ENCODE measurements at regions not wholly inside any gene's neighbourhood (a gene's known extent, or its start where the extent isn't known, plus 50 kb on each side); places are given as distances from the start of the nearest gene placed in this dataset.
"Not testable (repeated sequence)": the region's sequence is repeated elsewhere in the genome, so short reads cannot be mapped to it uniquely, and the experiment has no call there.

DNA sequence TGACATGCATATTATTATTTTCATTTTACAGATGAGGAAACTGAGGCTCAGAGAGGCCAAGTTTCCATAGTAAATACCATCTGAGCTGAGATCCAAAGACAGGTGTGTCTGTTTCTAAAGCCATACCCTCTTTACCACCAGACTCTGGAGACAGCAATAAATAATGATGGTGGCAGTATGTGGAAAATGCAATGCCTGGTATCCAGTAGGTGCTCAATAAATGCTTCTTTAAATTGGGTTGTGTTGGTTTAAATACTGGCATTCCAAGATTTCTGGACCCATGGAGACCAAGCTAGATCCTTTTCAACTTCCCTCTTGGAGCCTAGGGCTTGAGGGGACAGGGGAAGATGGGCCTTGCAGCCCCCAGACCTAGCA, 221.3 kb upstream of the MSX2 start:
- Histone ChIP-seq H3K36me3 (replicated peaks) (no peaks in the 10 kb centered on the region), H3K27me3 (ENCODE audit: low read depth) (no peaks in the 10 kb centered on the region), H3K4me1 (no peaks in the 10 kb centered on the region), H3K4me3 (no peak overlapping the region), H3K9me3 (no peaks in the 10 kb centered on the region; the same call in 1 of the 2 replicates)
- in situ Hi-C loops (cut with MboI; ENCODE audit: low sequenced_read_pairs): no loop called here
- no peak for DNase-seq (ENCODE audit: low spot score in 2 of 2)

DNA sequence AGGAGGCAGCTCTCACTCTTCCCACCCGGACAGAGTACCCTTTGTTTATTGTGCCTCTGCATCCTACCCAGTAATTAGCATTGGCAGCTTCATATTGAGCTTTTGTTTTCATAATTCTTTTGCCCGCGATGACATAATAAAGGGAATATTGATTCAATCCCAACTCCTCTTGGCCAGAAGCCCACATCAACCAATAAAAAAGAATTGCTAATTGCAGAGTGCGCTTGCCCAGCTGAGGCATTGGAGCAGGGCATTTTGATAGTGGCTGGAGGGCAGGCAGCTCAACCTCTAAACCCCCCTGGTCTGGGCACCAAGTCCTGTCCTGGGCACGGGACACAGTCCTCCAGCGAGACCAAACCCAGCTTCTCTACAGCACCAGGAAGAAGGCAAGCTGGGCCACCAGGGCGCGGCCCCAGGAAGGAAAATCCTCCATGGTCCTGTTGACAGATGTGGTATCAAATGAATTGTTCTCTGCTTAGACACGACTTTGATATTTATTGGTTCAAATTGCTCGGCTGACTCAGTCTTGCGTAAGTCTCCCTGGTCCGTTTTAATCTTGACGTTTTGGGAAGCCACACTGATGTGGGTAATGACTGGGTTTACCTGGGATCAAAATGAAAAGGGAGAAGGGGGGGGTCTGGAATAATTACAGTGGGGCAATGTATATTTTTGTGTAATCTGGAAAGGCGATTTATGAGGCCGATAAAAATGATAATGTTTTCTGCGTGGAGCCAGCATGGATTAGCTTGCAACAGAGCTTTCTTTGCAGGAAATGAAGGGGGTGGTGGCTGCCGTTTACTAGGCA, 220.7 kb upstream of the MSX2 start:
- in situ Hi-C loops (cut with MboI; ENCODE audit: low sequenced_read_pairs): no loop called here
- no peak overlapping the region for H3K4me3 ChIP-seq
- no peaks in the 10 kb centered on the region; the same call in 1 of the 2 replicates for H3K9me3 ChIP-seq

DNA sequence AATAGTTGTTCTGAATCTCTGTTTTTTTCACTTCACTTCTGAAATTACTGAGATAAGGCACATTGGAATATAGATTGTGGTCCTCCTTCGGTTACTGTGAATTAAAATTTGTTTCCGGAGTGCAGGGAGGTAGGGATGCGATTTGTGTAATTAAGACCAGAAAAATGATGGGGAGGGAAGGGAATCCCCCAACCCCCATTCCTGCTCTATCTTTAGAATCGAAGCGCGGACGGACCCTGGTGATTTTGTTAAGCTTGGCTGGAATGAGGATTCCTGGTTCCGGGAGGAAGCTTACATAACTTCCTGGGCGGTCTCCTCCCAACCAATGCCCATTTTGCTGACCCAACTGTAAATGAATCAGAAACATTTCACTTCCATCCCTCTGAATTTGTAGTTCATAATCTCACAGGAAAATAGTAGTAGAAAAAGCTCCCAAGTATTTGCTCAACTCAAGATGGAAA, 220.1 kb upstream of the MSX2 start:
- H3K27me3 ChIP-seq (ENCODE audit: low read depth): no peaks in the 10 kb centered on the region
- no peaks in the 10 kb centered on the region; the same call in 1 of the 2 replicates for H3K9me3 ChIP-seq
- H3K36me3 ChIP-seq (replicated peaks): no peaks in the 10 kb centered on the region
- no peak for DNase-seq (ENCODE audit: low spot score in 2 of 2)
- H3K4me1 ChIP-seq: no peaks in the 10 kb centered on the region
- in situ Hi-C loops (cut with MboI; ENCODE audit: low sequenced_read_pairs): no loop called here
- no peak overlapping the region for H3K4me3 ChIP-seq

More for the DNA sequence above, 220.7 kb upstream of the MSX2 start:
- H3K4me1 ChIP-seq: no peaks in the 10 kb centered on the region
- no peaks in the 10 kb centered on the region for H3K27me3 ChIP-seq (ENCODE audit: low read depth)
- H3K36me3 ChIP-seq (replicated peaks): no peaks in the 10 kb centered on the region
- DNase-seq (ENCODE audit: low spot score in 2 of 2): no peak

DNA sequence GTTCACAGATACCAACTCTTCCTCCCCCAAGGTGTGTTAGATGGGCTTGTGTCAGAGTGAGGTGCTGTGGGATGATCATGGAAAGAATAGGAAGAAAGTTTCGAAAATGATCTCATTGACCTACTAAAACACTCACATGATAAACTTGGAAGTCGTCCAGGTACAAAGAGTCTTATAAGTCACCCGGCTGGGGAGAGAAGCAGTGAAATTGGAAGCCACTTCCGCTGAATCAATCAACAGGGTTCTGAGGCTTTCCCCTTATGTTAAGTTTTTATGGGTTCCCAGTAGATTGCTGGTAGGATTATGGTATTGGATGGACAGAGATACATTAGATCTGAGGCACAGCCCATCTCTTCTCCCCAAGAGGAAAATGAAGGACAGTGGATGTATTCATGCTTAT, 218.8 kb upstream of the MSX2 start:
- DNase-seq (ENCODE audit: low spot score in 2 of 2): no peak
- H3K9me3 ChIP-seq: no peaks in the 10 kb centered on the region; the same call in 1 of the 2 replicates
- no peak overlapping the region for H3K4me3 ChIP-seq
- H3K4me1 ChIP-seq: no peaks in the 10 kb centered on the region
- no peaks in the 10 kb centered on the region for H3K27me3 ChIP-seq (ENCODE audit: low read depth)
- in situ Hi-C loops (cut with MboI; ENCODE audit: low sequenced_read_pairs): no loop called here
- no peaks in the 10 kb centered on the region for H3K36me3 ChIP-seq (replicated peaks)

DNA sequence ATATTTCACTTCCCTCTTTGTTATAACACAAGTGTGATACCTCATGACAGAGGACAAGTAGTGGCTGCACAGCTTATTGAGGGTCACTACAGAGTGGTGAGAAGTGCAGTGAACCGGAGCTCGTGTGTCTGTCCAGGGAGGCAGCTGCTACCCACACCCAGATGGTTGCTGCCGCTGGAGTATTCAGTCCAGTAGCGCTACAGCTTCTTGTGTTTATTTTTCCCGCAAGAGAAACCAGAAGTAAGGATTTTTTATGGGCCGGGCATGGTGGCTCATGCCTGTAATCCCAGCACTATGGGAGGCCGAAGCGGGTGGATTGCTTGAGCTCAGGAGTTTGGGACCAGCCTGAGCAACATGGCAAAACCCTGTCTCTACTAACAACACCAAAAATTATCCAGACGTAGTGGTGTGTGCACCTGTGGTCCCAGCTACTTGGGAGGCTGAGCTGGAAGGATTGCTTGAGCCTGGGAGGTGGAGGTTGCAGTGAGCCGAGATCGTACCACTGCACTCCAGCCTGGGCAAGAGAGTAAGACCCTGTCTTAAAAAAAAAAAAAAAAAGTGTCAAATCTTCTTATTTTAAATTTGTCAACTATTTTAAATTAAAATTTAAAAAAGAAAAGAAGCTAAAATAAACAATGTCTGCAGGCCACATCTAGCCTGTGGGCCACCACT, 213.5 kb upstream of the MSX2 start:
- H3K9me3 ChIP-seq; in situ Hi-C loops (cut with MboI; ENCODE audit: low sequenced_read_pairs); H3K4me3 ChIP-seq; H3K27me3 ChIP-seq (ENCODE audit: low read depth); DNase-seq (ENCODE audit: low spot score in 2 of 2); H3K36me3 ChIP-seq (replicated peaks); H3K4me1 ChIP-seq: not testable (repeated sequence)

DNA sequence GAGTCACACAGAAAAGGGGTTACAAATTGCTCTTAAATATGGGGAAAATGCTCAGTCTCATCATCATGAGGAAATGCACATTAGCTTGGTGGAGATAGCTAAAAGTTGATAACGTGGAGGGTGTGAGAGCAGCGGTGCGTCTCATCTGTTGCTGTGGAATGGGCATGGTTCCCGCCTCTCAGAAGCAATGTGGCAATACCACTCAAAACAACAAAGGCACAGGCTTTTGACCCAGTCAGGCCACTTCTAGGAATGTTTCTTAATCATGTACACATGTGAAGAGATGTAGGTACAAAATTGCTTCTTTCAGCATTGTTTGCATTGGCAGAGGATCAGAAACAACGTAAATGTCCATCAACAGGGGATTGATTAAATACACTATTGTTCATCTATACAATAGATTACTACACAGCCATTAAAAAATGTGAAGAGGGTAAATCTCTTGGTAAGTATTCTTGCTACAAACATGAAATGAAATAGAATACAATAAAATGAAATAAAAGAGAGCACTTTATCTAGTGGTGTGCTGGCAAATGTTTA, 212.6 kb upstream of the MSX2 start:
- in situ Hi-C loops (cut with MboI; ENCODE audit: low sequenced_read_pairs): no loop called here
- H3K36me3 ChIP-seq (replicated peaks): no peaks in the 10 kb centered on the region
- H3K4me3 ChIP-seq: no peak overlapping the region
- peak in 1 of 2 experiments; percentile 6 for DNase-seq (ENCODE audit: low spot score in 2 of 2)
- no peaks in the 10 kb centered on the region for H3K9me3 ChIP-seq
- no peaks in the 10 kb centered on the region for H3K27me3 ChIP-seq (ENCODE audit: low read depth)
- H3K4me1 ChIP-seq: no peaks in the 10 kb centered on the region

DNA sequence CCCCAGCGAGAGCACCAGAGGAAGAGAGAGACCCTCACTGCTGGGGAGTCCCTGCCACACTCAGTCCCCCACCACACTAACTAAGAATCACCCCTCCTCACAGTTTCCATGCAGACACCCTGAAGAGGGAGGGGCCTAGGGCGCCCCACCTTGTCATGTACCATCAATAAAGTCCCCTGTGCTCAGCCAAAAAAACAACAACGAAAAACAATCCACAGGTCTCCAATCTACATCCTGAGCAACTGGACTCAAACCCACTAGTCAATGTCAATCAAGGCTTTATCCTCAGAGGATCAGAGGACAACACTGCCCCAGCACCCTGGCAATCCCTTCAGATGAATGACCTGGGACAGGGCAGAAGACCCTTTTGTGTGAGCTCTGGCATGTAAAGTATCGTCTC, 210.1 kb upstream of the MSX2 start:
- no peaks in the 10 kb centered on the region for H3K36me3 ChIP-seq (replicated peaks)
- in situ Hi-C loops (cut with MboI; ENCODE audit: low sequenced_read_pairs): no loop called here
- H3K4me1 ChIP-seq: no peaks in the 10 kb centered on the region
- H3K27me3 ChIP-seq (ENCODE audit: low read depth): no peaks in the 10 kb centered on the region
- no peaks in the 10 kb centered on the region for H3K9me3 ChIP-seq
- no peak overlapping the region for H3K4me3 ChIP-seq
- no peak for DNase-seq (ENCODE audit: low spot score in 2 of 2)

DNA sequence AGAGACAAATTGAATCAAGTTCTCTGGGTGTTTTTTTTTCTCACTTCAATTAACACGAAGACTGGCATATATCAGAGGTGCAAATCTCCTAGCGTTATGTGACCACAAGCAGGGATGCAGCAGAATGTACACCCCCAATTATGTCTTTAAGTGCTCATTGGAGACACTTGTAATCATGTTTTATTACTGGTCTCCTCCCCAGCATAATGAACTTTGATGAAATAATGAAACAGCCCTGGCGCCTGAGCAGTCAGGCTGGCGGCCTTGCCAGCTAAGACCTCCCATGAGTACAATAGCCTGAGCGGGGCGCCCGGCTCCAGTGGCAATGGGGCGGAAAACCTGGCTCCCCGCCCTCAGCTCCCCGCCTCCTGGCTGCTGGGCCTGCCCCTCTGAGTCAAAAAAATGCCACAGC, 209.4 kb upstream of the MSX2 start:
- in situ Hi-C loops (cut with MboI; ENCODE audit: low sequenced_read_pairs): no loop called here
- no peaks in the 10 kb centered on the region for H3K9me3 ChIP-seq
- H3K36me3 ChIP-seq (replicated peaks): no peaks in the 10 kb centered on the region
- no peaks in the 10 kb centered on the region for H3K27me3 ChIP-seq (ENCODE audit: low read depth)
- H3K4me1 ChIP-seq: no peaks in the 10 kb centered on the region
- no peak for DNase-seq (ENCODE audit: low spot score in 2 of 2)
- H3K4me3 ChIP-seq: no peak overlapping the region

DNA sequence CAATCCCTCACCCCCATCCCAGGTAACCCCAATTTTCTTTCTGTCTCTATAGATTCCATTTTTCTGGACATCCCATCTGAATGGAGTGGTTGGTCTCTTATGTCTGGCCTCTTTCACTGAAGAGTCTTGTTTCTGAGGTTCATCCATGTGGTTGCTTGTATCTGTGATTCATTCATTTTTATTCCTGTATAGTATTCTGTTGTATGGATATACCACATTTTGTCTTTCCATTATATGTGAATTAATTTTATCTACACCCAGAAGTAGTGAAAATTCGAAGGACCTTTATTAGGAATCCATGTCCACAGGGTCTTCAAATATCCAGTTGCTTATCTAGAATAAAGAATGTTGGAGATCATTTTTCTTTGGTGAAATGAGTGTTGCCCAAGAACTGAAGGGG, 207.6 kb upstream of the MSX2 start:
- no peak for DNase-seq (ENCODE audit: low spot score in 2 of 2)
- H3K27me3 ChIP-seq (ENCODE audit: low read depth): no peaks in the 10 kb centered on the region
- no peaks in the 10 kb centered on the region for H3K36me3 ChIP-seq (replicated peaks)
- in situ Hi-C loops (cut with MboI; ENCODE audit: low sequenced_read_pairs): no loop called here
- no peaks in the 10 kb centered on the region for H3K9me3 ChIP-seq
- H3K4me3 ChIP-seq: no peak overlapping the region
- H3K4me1 ChIP-seq: no peaks in the 10 kb centered on the region

DNA sequence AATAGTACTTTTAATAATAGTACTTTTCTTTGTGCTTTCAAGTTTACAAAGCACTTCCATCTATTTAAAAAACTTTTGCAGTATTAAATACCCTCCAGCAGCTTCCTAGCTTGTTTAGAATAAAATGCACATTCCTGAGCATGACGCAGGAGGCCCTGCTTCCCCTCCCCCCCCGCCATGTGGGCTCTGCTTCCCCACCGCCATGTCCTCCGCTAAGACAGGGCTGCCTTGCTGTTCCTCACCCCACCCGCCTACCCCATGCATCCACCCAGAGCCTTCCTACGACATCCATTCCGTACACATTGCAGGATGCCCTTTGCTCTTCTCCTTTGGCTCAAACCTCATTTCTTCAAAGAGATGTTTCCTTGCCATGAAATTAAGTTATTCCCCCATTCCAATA, 205.9 kb upstream of the MSX2 start:
- DNase-seq (ENCODE audit: low spot score in 2 of 2): no peak
- Histone ChIP-seq H3K4me3 (no peak overlapping the region), H3K36me3 (replicated peaks) (no peaks in the 10 kb centered on the region), H3K9me3 (no peaks in the 10 kb centered on the region), H3K4me1 (no peaks in the 10 kb centered on the region), H3K27me3 (ENCODE audit: low read depth) (no peaks in the 10 kb centered on the region)
- in situ Hi-C loops (cut with MboI; ENCODE audit: low sequenced_read_pairs): no loop called here

DNA sequence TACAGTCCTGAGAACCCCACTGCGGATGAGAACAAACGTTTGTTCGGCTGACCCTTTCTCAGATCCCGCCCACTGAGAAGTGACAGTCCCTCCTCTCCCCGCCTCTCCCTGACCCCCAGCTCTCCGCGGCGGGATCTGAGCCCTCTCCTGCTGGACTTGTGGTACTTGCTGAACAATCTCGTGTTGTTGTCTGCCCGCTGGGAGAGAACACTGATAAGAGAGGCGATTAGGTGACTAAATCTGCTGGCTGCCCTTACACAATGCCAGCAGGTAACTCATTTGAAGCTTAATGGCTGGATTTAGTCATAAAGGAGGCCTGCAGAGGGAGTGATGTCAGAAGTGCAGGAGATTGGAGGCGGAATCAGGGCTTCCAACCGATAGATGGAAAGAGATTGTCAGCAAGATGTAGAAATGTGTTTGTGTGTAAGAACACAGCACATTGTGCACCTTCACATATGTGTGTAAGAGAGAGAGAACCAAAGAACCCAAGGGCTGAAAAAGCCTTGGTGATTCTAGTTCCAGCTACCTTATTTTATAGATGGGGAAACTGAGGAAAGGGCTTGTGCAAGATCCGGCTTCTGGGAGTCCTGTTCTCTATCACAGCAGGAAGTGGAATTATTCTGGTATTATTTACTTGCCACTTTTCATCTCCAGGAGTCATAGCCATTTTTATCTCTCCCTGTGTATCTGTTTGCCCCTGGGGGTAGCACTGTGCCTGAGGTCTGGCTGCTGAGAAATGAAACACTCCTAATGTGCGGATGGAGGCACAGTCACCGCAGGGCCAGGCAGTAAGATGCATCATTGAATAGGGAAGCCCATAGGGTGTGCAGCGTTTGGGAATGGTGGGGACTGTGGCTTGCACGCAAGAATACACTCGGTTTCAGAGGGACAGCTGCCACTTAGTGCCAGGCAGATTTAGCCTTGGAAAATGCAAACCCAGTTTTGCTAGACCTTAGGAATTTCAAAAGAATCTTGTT, 203.7 kb upstream of the MSX2 start:
- Histone ChIP-seq H3K4me1 (no peaks in the 10 kb centered on the region), H3K4me3 (no peak overlapping the region), H3K27me3 (ENCODE audit: low read depth) (no peaks in the 10 kb centered on the region), H3K9me3 (no peaks in the 10 kb centered on the region), H3K36me3 (replicated peaks) (no peaks in the 10 kb centered on the region)
- in situ Hi-C loops (cut with MboI; ENCODE audit: low sequenced_read_pairs): no loop called here
- DNase-seq (ENCODE audit: low spot score in 2 of 2): no peak

DNA sequence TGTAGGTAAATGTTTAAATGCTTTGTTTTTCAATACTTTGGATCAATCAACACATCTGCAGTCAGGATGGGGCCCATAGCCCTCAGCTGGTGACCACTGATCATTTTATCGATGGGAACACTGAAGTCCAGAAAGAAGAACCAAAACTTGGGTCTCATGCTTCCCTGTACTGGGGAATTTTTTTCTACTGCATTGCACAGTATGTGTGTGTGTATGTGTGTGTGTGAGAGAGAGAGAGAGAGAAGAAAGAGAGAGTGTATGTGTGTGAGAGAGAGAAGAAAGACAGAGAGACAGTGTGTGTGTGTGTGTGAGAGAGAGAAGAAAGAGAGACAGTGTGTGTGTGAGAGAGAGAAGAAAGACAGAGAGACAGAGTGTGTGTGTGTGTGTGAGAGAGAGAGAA, 202.9 kb upstream of the MSX2 start:
- Histone ChIP-seq H3K36me3 (replicated peaks) (no peaks in the 10 kb centered on the region), H3K4me3 (no peak overlapping the region), H3K27me3 (ENCODE audit: low read depth) (no peaks in the 10 kb centered on the region), H3K9me3 (no peaks in the 10 kb centered on the region), H3K4me1 (no peaks in the 10 kb centered on the region)
- in situ Hi-C loops (cut with MboI; ENCODE audit: low sequenced_read_pairs): no loop called here
- DNase-seq (ENCODE audit: low spot score in 2 of 2): no peak

DNA sequence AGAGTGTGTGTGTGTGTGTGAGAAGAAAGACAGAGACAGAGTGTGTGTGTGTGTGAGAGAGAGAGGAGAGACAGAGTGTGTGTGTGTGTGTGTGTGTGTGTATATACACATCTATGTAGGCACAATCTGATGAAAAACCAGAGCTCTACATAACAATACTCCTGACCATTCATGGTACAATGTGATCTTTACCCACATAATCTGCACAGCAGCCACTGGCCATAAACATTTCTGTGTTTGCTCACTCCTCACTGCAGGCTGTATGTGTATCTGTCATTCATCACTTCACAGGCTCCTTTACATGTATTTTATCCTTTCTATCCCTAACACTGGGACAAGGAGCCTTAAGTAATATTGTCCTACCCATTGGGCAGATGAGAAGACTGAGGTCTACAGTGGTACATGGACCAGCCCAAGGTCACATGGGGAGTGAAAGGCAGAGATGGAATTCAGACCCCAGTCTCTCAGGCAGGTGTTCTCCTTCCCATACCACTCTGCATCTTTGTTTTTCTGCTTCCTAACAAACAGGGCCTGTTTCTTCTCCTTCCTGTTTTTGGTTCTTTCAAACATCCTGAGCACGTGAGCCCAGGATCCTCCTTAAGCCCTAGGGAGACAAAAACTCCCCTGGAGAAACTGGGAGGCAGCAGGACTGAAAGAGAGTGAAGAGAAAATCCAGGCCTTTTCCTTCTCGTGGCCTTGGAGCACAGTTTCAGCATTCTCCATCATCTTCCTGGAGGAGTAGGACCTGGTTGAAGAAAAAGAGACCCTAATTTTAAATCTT, 201.7 kb upstream of the MSX2 start:
- Histone ChIP-seq H3K4me3 (no peak overlapping the region), H3K9me3 (no peaks in the 10 kb centered on the region), H3K36me3 (replicated peaks) (no peaks in the 10 kb centered on the region), H3K4me1 (no peaks in the 10 kb centered on the region), H3K27me3 (ENCODE audit: low read depth) (no peaks in the 10 kb centered on the region)
- no peak for DNase-seq (ENCODE audit: low spot score in 2 of 2)
- in situ Hi-C loops (cut with MboI; ENCODE audit: low sequenced_read_pairs): no loop called here

Measured in HAP-1 (cell line).